Hematopoietic multipotent progenitor cell treated with erythropoietin and hydrocortisone succinate and interleukin-3 and kit ligand, for 6 days (in vitro differentiated cells): ENCODE measurements at regions not wholly inside any gene's neighbourhood (a gene's known extent, or its start where the extent isn't known, plus 50 kb on each side); places are given as distances from the start of the nearest gene placed in this dataset.
"Not testable (repeated sequence)": the region's sequence is repeated elsewhere in the genome, so short reads cannot be mapped to it uniquely, and the experiment has no call there.

ENCODE experiments used
- DNase-seq: peaks from one replicate; pipeline ENCODE4 v3.0.0-alpha.2; 2015

DNA sequence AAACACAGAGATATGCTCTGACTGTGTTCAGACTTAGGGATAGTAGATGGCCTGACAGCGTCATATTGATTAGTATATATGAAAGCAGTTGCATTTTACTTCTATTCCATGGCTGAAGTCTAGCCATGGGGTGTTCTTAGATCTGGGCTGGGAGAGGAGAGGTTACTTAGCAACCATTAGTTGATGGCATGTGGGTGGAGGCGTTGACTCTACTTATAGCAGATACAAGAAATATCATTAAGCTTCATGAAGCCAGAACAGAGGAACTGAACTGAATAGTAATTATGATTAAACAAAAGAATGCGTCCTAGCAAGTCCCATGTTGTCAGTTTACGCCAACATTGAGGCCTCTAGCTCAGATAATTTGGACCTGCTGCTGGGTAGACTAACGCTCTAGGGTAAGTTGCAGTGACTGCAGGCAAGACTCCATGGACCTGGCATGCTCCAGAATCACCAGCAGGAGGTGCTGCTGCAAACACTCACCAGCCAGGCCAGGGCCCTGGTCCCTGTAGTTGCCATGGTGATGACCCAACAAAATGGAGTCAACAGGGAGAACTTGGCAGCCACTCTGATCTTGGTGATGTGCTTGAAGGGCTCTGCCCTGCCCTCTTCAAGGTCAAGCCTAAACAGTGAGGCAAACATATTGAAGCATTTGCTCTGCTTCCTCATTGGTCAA is 477.3 kb downstream of the PREX1 start:
- peak; percentile 26 for DNase-seq

DNA sequence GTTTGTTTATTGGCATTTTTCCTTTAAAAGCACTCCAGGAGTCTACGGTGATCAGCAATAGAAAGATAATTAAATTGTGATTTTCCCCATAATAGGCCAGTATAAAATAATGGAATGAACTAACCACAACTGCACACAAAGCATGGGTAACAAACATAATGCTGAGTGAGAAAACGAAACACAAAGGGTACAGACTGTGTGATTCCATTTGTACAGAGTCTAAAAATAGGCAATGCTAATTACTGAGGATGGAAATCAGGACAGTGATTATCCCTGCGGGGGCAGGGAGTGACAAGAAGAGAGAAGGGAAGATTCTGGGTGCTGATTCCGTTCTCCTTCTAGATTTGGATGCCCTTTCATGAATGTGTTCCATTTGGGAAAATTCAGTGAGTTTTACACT is 478.1 kb downstream of the PREX1 start:
- DNase-seq = no peak

DNA sequence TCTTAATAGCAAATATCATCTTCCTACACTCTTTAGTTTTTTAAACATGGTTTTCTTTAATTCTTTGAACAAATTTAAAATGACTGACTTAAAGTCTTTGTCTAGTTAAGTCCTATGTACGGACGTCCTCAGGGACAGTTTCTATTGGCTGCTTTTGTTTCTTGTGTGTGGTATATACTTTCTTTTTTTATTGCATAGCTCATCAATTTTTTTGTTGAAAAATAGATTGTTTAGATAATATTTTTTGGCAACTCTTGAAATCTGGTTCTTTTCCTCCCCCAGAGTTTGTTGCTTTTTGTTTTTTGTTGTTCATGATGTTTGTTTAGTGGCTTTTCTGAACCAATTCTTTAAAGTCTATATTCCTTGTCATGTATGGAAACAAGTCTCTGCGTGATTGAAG is 479.8 kb downstream of the PREX1 start:
- DNase-seq = no peak

DNA sequence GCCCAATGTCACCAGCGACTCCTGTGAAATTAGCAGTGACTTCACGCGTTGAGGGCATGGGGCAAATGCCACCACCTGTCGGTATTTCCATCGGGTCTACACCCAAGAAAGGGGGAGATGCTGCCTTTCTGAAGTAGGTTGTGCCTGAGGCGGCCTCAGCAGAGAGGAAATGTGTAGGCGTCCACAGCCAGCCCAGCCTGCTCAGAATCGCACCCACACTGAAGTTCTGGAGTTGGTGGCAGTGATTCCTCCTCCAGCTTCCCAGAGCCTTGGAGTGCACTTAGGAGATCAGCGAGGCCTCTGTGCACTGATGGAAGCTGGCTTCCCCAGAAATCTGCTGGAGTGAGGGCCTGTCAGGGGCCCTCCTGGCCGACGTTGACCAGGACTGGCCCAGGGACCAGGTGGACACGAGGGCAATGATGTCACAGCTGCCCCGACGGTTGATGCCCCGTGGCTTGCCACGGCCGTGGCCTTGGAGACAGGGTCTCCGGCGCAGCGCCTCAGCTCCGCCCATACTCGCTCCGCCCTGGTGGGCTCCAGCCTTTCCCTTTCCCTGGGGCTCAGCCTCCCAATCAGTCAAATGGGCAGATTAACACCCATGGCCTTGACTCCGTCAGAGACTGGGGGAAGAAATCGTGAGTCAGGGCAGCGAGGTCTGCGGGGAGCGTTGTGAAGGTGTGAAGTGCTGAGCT is 484.8 kb downstream of the PREX1 start:
- DNase-seq = no peak

GRCh38 chr20:48340883-48341281 is 486.9 kb downstream of the PREX1 start:
- DNase-seq = no peak

GRCh38 chr20:48339986-48340882 is 487.6 kb downstream of the PREX1 start:
- no peak for DNase-seq

- DNase-seq = no peak
These were observed 488.4 kb downstream of the PREX1 start for GRCh38 chr20:48339190-48339985.

- DNase-seq = no peak
These were observed 489.1 kb downstream of the PREX1 start for GRCh38 chr20:48338717-48339116.

- DNase-seq = no peak
These were observed 491.2 kb downstream of the PREX1 start for GRCh38 chr20:48336597-48336996.

DNA sequence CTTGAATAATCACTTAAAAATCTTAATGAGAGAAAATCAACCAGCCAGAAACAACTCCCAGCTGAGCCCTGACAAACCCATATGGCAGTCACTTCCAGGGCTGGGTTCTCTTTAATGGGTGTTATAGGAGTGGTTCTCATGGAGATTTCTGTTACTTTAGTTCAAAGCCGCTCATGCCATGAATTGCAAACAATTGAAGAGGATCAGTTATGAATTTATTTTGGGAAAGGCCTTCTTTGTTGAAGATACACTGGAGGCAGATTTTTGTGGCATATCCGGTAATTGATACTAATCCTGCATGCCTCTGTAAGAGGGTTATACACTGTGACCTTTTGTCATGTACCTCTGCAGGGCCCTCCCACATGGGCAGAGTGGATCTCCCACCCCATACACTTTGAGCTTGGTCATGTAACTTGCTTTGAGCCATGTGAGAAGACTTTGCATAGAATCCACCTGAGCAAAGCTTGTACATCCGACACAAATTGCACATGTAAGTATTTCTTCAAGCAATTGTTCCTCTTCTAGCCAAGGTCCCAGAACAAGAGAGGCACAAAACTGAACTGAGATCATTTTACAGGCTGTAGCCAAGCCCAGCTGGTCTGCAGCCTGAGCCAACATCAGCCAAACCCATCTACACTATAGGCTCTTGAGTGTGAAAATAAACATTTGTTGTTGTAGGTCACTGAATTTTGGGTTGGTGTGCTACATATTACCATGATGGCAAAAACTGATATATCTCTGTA is 492.3 kb downstream of the PREX1 start:
- no peak for DNase-seq

GRCh38 chr20:48333707-48334106 is 494.1 kb downstream of the PREX1 start:
- no peak for DNase-seq

- DNase-seq = no peak
These were observed 495.2 kb downstream of the PREX1 start for GRCh38 chr20:48332555-48332954.

- no peak for DNase-seq
These were observed 496.1 kb downstream of the PREX1 start for GRCh38 chr20:48331518-48332286.

GRCh38 chr20:48329676-48330664 is 497.8 kb downstream of the PREX1 start:
- DNase-seq = peak; percentile 16

GRCh38 chr20:48329031-48329615 is 498.7 kb downstream of the PREX1 start:
- DNase-seq = no peak

DNA sequence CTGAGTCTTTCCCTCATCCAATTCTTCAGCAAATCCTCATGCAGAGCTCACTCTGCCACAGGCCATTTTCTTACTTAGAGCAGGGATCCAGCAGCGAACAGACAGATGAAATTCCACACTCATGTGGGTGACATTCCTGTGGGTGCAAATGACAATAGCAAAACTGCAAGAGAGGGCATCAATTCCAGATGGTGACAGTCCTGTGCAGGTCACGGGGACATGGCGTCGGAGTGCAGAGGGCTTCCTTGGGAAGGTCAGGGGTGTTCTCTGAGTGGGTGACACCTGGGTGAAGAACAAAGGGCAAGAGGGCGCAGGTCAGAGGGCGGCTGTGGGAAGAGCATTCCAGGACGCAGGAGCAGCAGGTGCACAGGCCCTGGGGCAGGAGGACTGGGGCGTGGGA is 500.0 kb downstream of the PREX1 start:
- DNase-seq = not testable (repeated sequence)

- no peak for DNase-seq
These were observed 500.9 kb downstream of the PREX1 start for GRCh38 chr20:48326868-48327267.

DNA sequence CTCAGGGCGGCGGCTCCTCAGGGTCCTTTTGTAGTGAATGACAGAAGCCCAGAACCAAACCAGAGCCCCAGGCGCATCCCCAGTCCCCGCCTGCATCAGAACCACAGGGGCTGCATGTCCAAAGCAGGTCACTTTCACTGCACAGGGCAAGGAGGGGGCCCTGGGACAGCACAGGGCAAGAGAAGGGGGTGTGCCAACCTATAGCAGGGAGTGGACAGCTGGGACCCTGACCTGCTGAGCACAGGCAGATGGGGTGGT is 501.4 kb downstream of the PREX1 start:
- no peak for DNase-seq

- DNase-seq = no peak
These were observed 502.0 kb downstream of the PREX1 start for GRCh38 chr20:48325656-48326433.
